HPDE6-E6E7 (cell line): ENCODE measurements at regions not wholly inside any gene's neighbourhood (a gene's known extent, or its start where the extent isn't known, plus 50 kb on each side); places are given as distances from the start of the nearest gene placed in this dataset.
"Not testable (repeated sequence)": the region's sequence is repeated elsewhere in the genome, so short reads cannot be mapped to it uniquely, and the experiment has no call there.

Experiments
- DNase-seq: peaks from one replicate; pipeline ENCODE4 v3.0.0; 2011; ENCODE audit warnings: missing footprints; ENCODE audit errors: extremely low spot score

GRCh38 chr12:131312793-131313545, 359.3 kb downstream of the ADGRD1 start:
- no peak for DNase-seq

- no peak for DNase-seq
These were observed 359.9 kb downstream of the ADGRD1 start for GRCh38 chr12:131313635-131314034.

GRCh38 chr12:131314524-131315090, 360.9 kb downstream of the ADGRD1 start:
- DNase-seq, result no peak

- no peak for DNase-seq
These were observed 361.9 kb downstream of the ADGRD1 start for GRCh38 chr12:131315601-131316000.

- DNase-seq, result no peak
These were observed 362.7 kb downstream of the ADGRD1 start for GRCh38 chr12:131316388-131316787.

GRCh38 chr12:131318045-131318685, 364.5 kb downstream of the ADGRD1 start:
- no peak for DNase-seq

GRCh38 chr12:131321988-131322387, 368.3 kb downstream of the ADGRD1 start:
- no peak for DNase-seq

GRCh38 chr12:131322460-131322859, 368.8 kb downstream of the ADGRD1 start:
- not testable (repeated sequence) for DNase-seq

GRCh38 chr12:131323879-131324278, 370.2 kb downstream of the ADGRD1 start:
- no peak for DNase-seq

- DNase-seq, result no peak
These were observed 374.1 kb downstream of the ADGRD1 start for GRCh38 chr12:131327521-131328488.

GRCh38 chr12:131328861-131329845, 375.4 kb downstream of the ADGRD1 start:
- not testable (repeated sequence) for DNase-seq

GRCh38 chr12:131330106-131330815, 376.6 kb downstream of the ADGRD1 start:
- no peak for DNase-seq

- DNase-seq, result no peak
These were observed 377.5 kb downstream of the ADGRD1 start for GRCh38 chr12:131331148-131331750.

- DNase-seq, result no peak
These were observed 378.5 kb downstream of the ADGRD1 start for GRCh38 chr12:131332224-131332623.

GRCh38 chr12:131333136-131333535, 377.8 kb upstream of the SFSWAP start:
- DNase-seq, result no peak

GRCh38 chr12:131333621-131334440, 377.1 kb upstream of the SFSWAP start:
- DNase-seq, result no peak

- no peak for DNase-seq
These were observed 376.1 kb upstream of the SFSWAP start for GRCh38 chr12:131334835-131335234.

GRCh38 chr12:131335456-131335855, 375.4 kb upstream of the SFSWAP start:
- no peak for DNase-seq

GRCh38 chr12:131337861-131338260, 373.0 kb upstream of the SFSWAP start:
- not testable (repeated sequence) for DNase-seq
